Peyer's patch (tissue), 4 donors: ENCODE measurements at regions not wholly inside any gene's neighbourhood (a gene's known extent, or its start where the extent isn't known, plus 50 kb on each side); places are given as distances from the start of the nearest gene placed in this dataset.

Source experiments
- DNase-seq, 3 donors: peaks; one replicate each; pipeline ENCODE4 v3.0.0-alpha.2; 2017 to 2019
- H3K27ac ChIP-seq, 4 donors: fragments of 200-600 bp; sonication (generic); one replicate each; pipeline ENCODE4 v1.5.1; 2016 to 2019
- H3K27me3 ChIP-seq, 2 donors: fragments of 200-600 bp; sonication (generic); one replicate each; pipeline ENCODE4 v1.5.1; 2019
- H3K36me3 ChIP-seq, 3 donors: fragments of 200-600 bp; sonication (generic); one replicate each; pipeline ENCODE4 v1.5.1; 2016 to 2019
- H3K4me1 ChIP-seq, 4 donors: fragments of 200-600 bp; sonication (generic); one replicate each; pipeline ENCODE4 v1.5.1; 2016 to 2019
- H3K4me3 ChIP-seq, 4 donors: fragments of 200-600 bp; sonication (generic); 1 replicate in 3 of 4; 2 replicates in 1 of 4; pipeline ENCODE4 v1.5.1; 2016 to 2019; ENCODE audit warnings: mild to moderate bottlenecking in 1 of 4
- H3K9me3 ChIP-seq, 4 donors: fragments of 200-600 bp; sonication (generic); one replicate each; pipeline ENCODE4 v1.5.1; 2016 to 2019; ENCODE audit warnings: mild to moderate bottlenecking in 1 of 4
- POLR2A ChIP-seq, 2 donors: fragments of 450-650 bp; IDR thresholded peaks; one replicate each; pipeline ENCODE4 v1.5.1; 2017; ENCODE audit warnings: antibody characterized with exemption in 2 of 2, mild to moderate bottlenecking in 2 of 2, moderate library complexity in 2 of 2
- TF ChIP-seq, protein P1 (sequence below), 6 experiments: fragments of 450-650 bp in 4 of 6; fragments of 200-600 bp in 2 of 6; sonication (generic) in 1 of 6; IDR thresholded peaks; one replicate each; pipeline ENCODE4 v1.5.1; 2017 to 2019; ENCODE audit warnings: antibody characterized with exemption in 6 of 6, mild to moderate bottlenecking in 3 of 6, moderate library complexity in 1 of 6

DNA sequence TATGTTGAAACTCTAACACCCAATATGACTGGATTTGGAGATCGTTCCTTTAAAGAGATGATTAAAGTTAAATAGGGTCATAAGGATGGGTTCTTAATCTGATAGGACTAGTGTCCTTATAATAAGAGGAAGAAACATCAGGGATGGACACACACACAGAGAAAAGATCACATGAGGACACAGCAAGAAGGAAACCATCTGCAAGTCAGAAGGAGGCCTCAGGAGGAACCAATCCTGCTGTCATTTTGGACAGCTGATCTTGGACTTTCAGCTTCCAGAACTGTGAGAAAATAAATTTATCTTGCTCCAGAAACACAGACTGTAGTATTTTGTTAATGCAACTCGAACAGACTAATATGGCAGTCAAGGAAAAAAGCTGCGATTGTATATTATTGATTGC, 631.5 kb downstream of the PCDH7 start:
- Histone ChIP-seq H3K27me3 (no peaks in the 10 kb centered on the region), H3K36me3 (no peaks in the 10 kb centered on the region), H3K4me3 (no peak overlapping the region), H3K9me3 (no peaks in the 10 kb centered on the region), H3K27ac (no peak overlapping the region), H3K4me1 (no peaks in the 10 kb centered on the region)
- no peak for DNase-seq
- TF ChIP-seq, protein P1, sequence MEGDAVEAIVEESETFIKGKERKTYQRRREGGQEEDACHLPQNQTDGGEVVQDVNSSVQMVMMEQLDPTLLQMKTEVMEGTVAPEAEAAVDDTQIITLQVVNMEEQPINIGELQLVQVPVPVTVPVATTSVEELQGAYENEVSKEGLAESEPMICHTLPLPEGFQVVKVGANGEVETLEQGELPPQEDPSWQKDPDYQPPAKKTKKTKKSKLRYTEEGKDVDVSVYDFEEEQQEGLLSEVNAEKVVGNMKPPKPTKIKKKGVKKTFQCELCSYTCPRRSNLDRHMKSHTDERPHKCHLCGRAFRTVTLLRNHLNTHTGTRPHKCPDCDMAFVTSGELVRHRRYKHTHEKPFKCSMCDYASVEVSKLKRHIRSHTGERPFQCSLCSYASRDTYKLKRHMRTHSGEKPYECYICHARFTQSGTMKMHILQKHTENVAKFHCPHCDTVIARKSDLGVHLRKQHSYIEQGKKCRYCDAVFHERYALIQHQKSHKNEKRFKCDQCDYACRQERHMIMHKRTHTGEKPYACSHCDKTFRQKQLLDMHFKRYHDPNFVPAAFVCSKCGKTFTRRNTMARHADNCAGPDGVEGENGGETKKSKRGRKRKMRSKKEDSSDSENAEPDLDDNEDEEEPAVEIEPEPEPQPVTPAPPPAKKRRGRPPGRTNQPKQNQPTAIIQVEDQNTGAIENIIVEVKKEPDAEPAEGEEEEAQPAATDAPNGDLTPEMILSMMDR (IDR thresholded peaks at IDR 0.05), result no peak
- no peak for TF ChIP-seq POLR2A (IDR thresholded peaks at IDR 0.05)

DNA sequence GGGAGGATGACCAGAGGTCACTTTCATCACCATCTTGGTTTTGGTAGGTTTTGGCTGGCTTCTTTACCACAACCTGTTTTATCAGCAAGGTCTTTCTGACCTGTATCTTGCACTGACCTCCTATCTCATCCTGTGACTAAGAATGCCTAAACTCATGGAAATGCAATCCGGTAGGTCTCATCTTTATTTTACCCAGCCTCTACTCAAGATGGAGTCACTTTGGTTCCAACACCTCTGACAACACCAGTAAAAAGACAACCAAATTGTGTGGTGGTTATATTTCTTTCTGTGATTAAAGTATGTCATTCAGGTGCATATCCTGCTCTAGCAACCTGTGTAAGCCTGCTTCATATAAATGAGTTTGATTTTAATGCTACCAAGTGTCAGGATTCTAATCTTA, 636.7 kb downstream of the PCDH7 start:
- Histone ChIP-seq H3K27me3 (no peaks in the 10 kb centered on the region), H3K27ac (no peak overlapping the region), H3K4me1 (no peaks in the 10 kb centered on the region), H3K9me3 (no peaks in the 10 kb centered on the region), H3K36me3 (no peaks in the 10 kb centered on the region), H3K4me3 (no peak overlapping the region)
- DNase-seq, result no peak
- TF ChIP-seq, protein P1 (IDR thresholded peaks at IDR 0.05), result no peak
- no peak for TF ChIP-seq POLR2A (IDR thresholded peaks at IDR 0.05)

DNA sequence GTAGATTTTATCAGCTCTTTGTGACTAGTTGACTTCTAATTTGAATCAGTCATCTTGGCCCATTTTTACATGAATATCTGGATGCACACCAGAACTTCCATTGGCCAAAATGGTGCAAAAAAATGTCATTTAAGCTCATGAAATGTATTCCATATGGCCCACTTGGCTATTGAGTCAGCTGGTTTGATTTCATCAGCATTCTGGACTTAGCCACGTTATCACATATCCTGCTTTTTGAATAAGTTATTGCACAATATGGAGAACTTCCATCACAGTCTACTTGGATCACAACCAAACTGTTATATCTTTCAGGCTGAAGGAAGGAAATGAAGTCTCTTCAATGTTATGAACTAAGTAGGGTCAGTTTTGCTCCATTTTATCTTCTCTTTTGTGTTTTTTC, 640.6 kb downstream of the PCDH7 start:
- H3K4me1 ChIP-seq, result no peaks in the 10 kb centered on the region
- no peaks in the 10 kb centered on the region for H3K9me3 ChIP-seq
- H3K27me3 ChIP-seq, result no peaks in the 10 kb centered on the region
- H3K4me3 ChIP-seq, result no peak overlapping the region
- TF ChIP-seq POLR2A (IDR thresholded peaks at IDR 0.05), result no peak
- DNase-seq, result no peak
- no peaks in the 10 kb centered on the region for H3K36me3 ChIP-seq
- H3K27ac ChIP-seq, result no peak overlapping the region

DNA sequence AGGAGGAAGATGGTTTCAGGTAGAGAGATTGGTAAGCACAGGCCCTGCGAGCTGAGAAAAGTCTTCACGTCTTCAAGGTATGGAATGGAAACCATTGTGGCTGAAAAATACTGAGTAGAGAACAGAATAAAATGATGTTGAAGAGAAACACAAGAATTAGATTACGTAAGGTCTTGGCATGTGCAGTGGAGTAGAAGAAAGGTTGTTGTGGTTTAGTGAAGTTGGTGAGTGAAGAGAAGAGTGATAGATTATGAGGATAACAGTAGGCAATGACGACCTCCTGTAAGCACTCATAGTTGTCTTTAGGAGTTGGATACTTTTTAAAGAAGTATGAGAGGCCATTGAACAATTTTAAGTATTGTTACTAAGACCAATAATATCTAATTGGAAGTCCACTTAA, 642.6 kb downstream of the PCDH7 start:
- H3K4me3 ChIP-seq, result no peak overlapping the region
- H3K36me3 ChIP-seq, result no peaks in the 10 kb centered on the region
- no peak overlapping the region for H3K27ac ChIP-seq
- TF ChIP-seq POLR2A (IDR thresholded peaks at IDR 0.05), result no peak
- TF ChIP-seq, protein P1 (IDR thresholded peaks at IDR 0.05), result no peak
- H3K9me3 ChIP-seq, result no peaks in the 10 kb centered on the region
- H3K27me3 ChIP-seq, result no peaks in the 10 kb centered on the region
- no peak for DNase-seq
- H3K4me1 ChIP-seq, result no peaks in the 10 kb centered on the region

- TF ChIP-seq POLR2A (IDR thresholded peaks at IDR 0.05), result no peak
- TF ChIP-seq, protein P1 (IDR thresholded peaks at IDR 0.05), result no peak
- no peaks in the 10 kb centered on the region for H3K4me1 ChIP-seq
- no peaks in the 10 kb centered on the region for H3K36me3 ChIP-seq
Observed at GRCh38 chr4:31365006-31365690, 645.0 kb downstream of the PCDH7 start.

DNA sequence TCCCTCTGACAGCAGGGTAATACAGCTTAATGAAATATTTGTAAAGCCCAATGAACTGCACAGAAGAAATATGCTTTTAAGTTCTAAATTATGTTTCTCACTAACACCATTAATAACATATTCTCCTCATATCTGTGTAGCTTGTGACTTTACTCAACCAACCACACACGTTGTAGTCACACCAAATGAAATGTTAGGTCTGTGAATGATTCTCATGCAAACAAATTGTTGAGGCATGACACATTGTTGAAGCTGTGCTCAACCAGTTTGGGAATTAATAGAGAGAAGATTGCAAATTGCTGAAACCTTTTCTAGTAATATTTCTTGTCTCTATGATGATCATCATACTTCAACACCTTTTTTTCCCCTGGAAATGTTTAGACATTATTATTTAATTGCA, 645.9 kb downstream of the PCDH7 start:
- Histone ChIP-seq H3K27me3 (no peaks in the 10 kb centered on the region), H3K4me1 (no peaks in the 10 kb centered on the region), H3K9me3 (no peaks in the 10 kb centered on the region), H3K27ac (no peak overlapping the region), H3K36me3 (no peaks in the 10 kb centered on the region), H3K4me3 (no peak overlapping the region)
- no peak for DNase-seq
- TF ChIP-seq POLR2A (IDR thresholded peaks at IDR 0.05), result no peak
- TF ChIP-seq, protein P1 (IDR thresholded peaks at IDR 0.05), result no peak

More at GRCh38 chr4:31365006-31365690, 645.0 kb downstream of the PCDH7 start:
- H3K27ac ChIP-seq, result no peak overlapping the region
- no peaks in the 10 kb centered on the region for H3K27me3 ChIP-seq
- H3K4me3 ChIP-seq, result no peak overlapping the region
- DNase-seq, result no peak
- H3K9me3 ChIP-seq, result no peaks in the 10 kb centered on the region
